GM12875 (cell line): ENCODE measurements at regions not wholly inside any gene's neighbourhood (a gene's known extent, or its start where the extent isn't known, plus 50 kb on each side); places are given as distances from the start of the nearest gene placed in this dataset.
"Not testable (repeated sequence)": the region's sequence is repeated elsewhere in the genome, so short reads cannot be mapped to it uniquely, and the experiment has no call there.

Experiments
- H3K4me3 ChIP-seq: one replicate; pipeline ENCODE4 v1.5.1; 2011; ENCODE audit warnings: low read depth, low read length, control low read depth
- CTCF ChIP-seq: IDR thresholded peaks from 2 replicates; pipeline ENCODE4 v1.5.1; 2011; ENCODE audit warnings: low read depth, mild to moderate bottlenecking, control low read depth, inconsistent platforms, low read length, moderate library complexity, borderline replicate concordance; ENCODE audit not compliant: insufficient read depth

GRCh38 chr21:14740116-14740515 lies 194.0 kb upstream of the SAMSN1 start:
- H3K4me3 ChIP-seq: no peak overlapping the region
- TF ChIP-seq CTCF: no peak

- TF ChIP-seq CTCF: no peak
Observed at GRCh38 chr21:14739590-14739989, 193.5 kb upstream of the SAMSN1 start.

DNA sequence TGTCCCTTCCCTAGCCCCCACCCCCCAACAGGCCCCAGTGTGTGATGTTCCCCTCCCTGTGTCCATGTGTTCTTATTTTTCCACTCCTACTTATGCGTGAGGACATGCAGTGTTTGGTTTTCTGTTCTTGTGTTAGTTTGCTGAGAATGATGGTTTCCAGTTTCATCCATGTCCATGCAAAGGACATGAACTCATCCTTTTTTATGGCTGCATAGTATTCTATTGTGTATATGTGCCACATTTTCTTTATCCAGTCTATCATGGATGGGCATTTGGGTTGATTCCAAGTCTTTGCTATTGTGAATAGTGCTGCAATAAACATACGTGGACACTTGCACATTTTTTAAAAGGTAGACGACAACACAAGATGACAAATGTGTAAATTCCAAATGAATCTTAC lies 192.5 kb upstream of the SAMSN1 start:
- H3K4me3 ChIP-seq: not testable (repeated sequence)

More at GRCh38 chr21:14739590-14739989, 193.5 kb upstream of the SAMSN1 start:
- H3K4me3 ChIP-seq: no peak overlapping the region

DNA sequence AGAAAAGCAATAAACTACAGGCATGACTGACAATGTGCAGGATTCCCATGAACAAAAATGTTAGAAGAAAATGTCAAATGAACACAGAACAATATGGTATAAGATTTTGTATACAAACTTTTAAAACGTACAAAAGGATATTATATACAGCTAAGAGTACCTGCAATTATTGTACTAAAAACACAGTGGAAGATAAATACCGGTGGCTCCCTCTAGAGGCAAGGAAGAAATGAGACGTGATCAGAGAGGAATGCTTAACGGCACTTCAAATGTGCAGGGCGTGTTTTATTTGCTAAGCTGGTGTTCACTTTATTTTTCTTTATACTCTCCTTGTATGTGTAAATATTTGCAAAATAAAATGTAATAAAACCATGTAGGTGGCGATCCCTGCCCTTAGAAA lies 191.8 kb upstream of the SAMSN1 start:
- TF ChIP-seq CTCF: peak; percentile 47; the same call in 1 of the 2 replicates
- no peak overlapping the region for H3K4me3 ChIP-seq

GRCh38 chr21:14737284-14737691 lies 191.2 kb upstream of the SAMSN1 start:
- no peak for TF ChIP-seq CTCF
- no peak overlapping the region for H3K4me3 ChIP-seq

DNA sequence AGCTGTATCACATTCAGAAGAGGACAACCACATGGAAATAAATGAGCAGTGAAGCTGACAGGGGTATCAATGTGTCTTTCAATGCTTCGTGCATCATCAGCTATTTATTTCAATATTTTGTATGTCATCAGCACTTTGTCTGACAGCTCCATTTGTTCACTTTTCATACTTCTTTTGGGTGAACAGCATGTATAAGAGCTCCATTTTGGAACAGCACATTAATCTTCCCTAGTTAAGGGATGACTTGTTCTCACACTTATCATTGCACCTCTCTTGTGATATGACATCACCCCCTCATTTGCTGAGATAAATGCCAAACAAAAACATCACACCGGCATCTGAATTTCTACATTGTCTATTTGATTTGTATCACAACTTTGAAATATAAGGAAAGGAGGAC lies 190.6 kb upstream of the SAMSN1 start:
- H3K4me3 ChIP-seq: no peak overlapping the region
- TF ChIP-seq CTCF: no peak

GRCh38 chr21:14736162-14736561 lies 190.0 kb upstream of the SAMSN1 start:
- H3K4me3 ChIP-seq: no peak overlapping the region
- no peak for TF ChIP-seq CTCF

DNA sequence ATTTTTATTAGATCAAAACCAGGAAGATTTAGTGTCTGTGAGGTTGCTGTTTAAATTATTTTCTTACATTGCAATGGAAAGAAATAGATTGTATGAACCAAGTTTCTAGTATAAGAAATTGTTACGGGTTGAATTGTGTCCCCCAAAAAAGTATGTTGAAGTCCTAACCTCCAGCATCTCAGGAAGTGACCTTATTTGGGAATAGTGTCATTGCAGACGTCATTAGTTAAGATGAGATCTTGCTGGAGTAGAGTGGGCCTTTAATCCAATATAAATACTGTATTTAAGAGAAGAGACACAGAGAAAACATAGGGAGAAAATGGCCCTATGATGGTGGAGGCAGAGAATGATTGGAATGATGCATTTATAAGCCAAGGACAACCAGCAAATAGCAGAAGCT lies 188.7 kb upstream of the SAMSN1 start:
- no peak overlapping the region for H3K4me3 ChIP-seq
- TF ChIP-seq CTCF: no peak
